ENCODE measurements at regions not wholly inside any gene's neighbourhood (a gene's known extent, or its start where the extent isn't known, plus 50 kb on each side); places are given as distances from the start of the nearest gene placed in this dataset.

- TF ChIP-seq ZBTB8A (IDR thresholded peaks at IDR 0.05; ENCODE audit: partially characterized antibody) (no peak), NFXL1 (CRISPR knock-in tag; IDR thresholded peaks at IDR 0.05) (no peak), CTCF (IDR thresholded peaks at IDR 0.05 in 2 of 3, conservative IDR thresholded peaks at IDR 0.05 in 1 of 3; ENCODE audit: insufficient read depth in 2 of 3, low read depth in 1 of 3, low read length in 3 of 3) (no peak), PTBP1 (IDR thresholded peaks at IDR 0.05; ENCODE audit: low read depth, low read length) (no peak), RBM17 (IDR thresholded peaks at IDR 0.05; ENCODE audit: borderline replicate concordance, low read depth, low read length) (no peak), MTA3 (IDR thresholded peaks at IDR 0.05; ENCODE audit: borderline replicate concordance) (no peak), ELF4 (CRISPR knock-in tag; IDR thresholded peaks at IDR 0.05) (no peak), JUN (IDR thresholded peaks at IDR 0.05; ENCODE audit: borderline replicate concordance, low read depth, low read length) (no peak), JUN (CRISPR knock-in tag; IDR thresholded peaks at IDR 0.05; ENCODE audit: borderline replicate concordance) (no peak), ZBTB43 (CRISPR knock-in tag; IDR thresholded peaks at IDR 0.05) (no peak)
Observed at GRCh38 chr2:185316383-185316782, 422.2 kb upstream of the FSIP2 start.
